T-helper 2 cell treated with Interferon-gamma antibody and Interleukin-4, amounts not matched to agents 5 μg/mL and 100 μg/mL, for 36 hours (primary cell): ENCODE measurements at regions not wholly inside any gene's neighbourhood (a gene's known extent, or its start where the extent isn't known, plus 50 kb on each side); places are given as distances from the start of the nearest gene placed in this dataset.

Experiments
- DNase-seq: peaks from one replicate; pipeline ENCODE4 v3.0.0; 2021; ENCODE audit warnings: low spot score
- H3K27ac Mint-ChIP-seq: one replicate; pipeline ENCODE4 v1.8.0; 2021; ENCODE audit warnings: mild to moderate bottlenecking, mixed read lengths
- H3K27me3 Mint-ChIP-seq: one replicate; pipeline ENCODE4 v1.8.0; 2021; ENCODE audit warnings: low read depth, mixed read lengths
- H3K36me3 Mint-ChIP-seq: one replicate; pipeline ENCODE4 v1.8.0; 2021; ENCODE audit warnings: low read depth, mixed read lengths
- H3K4me1 Mint-ChIP-seq: one replicate; pipeline ENCODE4 v1.8.0; 2021; ENCODE audit warnings: low read depth, mixed read lengths
- H3K4me3 Mint-ChIP-seq: one replicate; pipeline ENCODE4 v1.8.0; 2022; ENCODE audit warnings: mild to moderate bottlenecking, moderate library complexity, mixed read lengths
- H3K9me3 Mint-ChIP-seq: one replicate; pipeline ENCODE4 v1.8.0; 2021; ENCODE audit warnings: mixed read lengths

- no peaks in the 10 kb centered on the region for H3K36me3 Mint-ChIP-seq
- H3K27ac Mint-ChIP-seq, result no peak overlapping the region
- DNase-seq, result no peak
- no peaks in the 10 kb centered on the region for H3K27me3 Mint-ChIP-seq
- no peak overlapping the region for H3K4me3 Mint-ChIP-seq
- no peaks in the 10 kb centered on the region for H3K9me3 Mint-ChIP-seq
- no peaks in the 10 kb centered on the region for H3K4me1 Mint-ChIP-seq
Measured at GRCh38 chr2:241947004-241947350, 77.4 kb downstream of the RTP5 start.

- Mint-ChIP-seq H3K36me3 (no peaks in the 10 kb centered on the region), H3K9me3 (no peaks in the 10 kb centered on the region), H3K27ac (no peak overlapping the region), H3K4me3 (no peak overlapping the region), H3K4me1 (no peaks in the 10 kb centered on the region), H3K27me3 (no peaks in the 10 kb centered on the region)
- DNase-seq, result no peak
Measured at GRCh38 chr2:241947401-241947800, 77.9 kb downstream of the RTP5 start.

GRCh38 chr2:241947876-241948275 lies 78.3 kb downstream of the RTP5 start:
- H3K27me3 Mint-ChIP-seq, result no peaks in the 10 kb centered on the region
- no peak for DNase-seq
- H3K4me1 Mint-ChIP-seq, result no peaks in the 10 kb centered on the region
- no peak overlapping the region for H3K4me3 Mint-ChIP-seq
- H3K36me3 Mint-ChIP-seq, result no peaks in the 10 kb centered on the region
- no peak overlapping the region for H3K27ac Mint-ChIP-seq
- no peaks in the 10 kb centered on the region for H3K9me3 Mint-ChIP-seq

- no peaks in the 10 kb centered on the region for H3K4me1 Mint-ChIP-seq
- H3K27ac Mint-ChIP-seq, result no peak overlapping the region
- no peaks in the 10 kb centered on the region for H3K36me3 Mint-ChIP-seq
- no peaks in the 10 kb centered on the region for H3K27me3 Mint-ChIP-seq
- no peaks in the 10 kb centered on the region for H3K9me3 Mint-ChIP-seq
- no peak overlapping the region for H3K4me3 Mint-ChIP-seq
- no peak for DNase-seq
Measured at GRCh38 chr2:241948299-241948897, 78.9 kb downstream of the RTP5 start.

GRCh38 chr2:241948901-241949735 lies 79.6 kb downstream of the RTP5 start:
- H3K4me3 Mint-ChIP-seq, result no peak overlapping the region
- H3K9me3 Mint-ChIP-seq, result no peaks in the 10 kb centered on the region
- no peaks in the 10 kb centered on the region for H3K27me3 Mint-ChIP-seq
- no peak for DNase-seq
- H3K36me3 Mint-ChIP-seq, result no peaks in the 10 kb centered on the region
- no peak overlapping the region for H3K27ac Mint-ChIP-seq
- H3K4me1 Mint-ChIP-seq, result no peaks in the 10 kb centered on the region

- H3K27me3 Mint-ChIP-seq, result no peaks in the 10 kb centered on the region
- no peaks in the 10 kb centered on the region for H3K9me3 Mint-ChIP-seq
- H3K36me3 Mint-ChIP-seq, result no peaks in the 10 kb centered on the region
- no peak for DNase-seq
- no peak overlapping the region for H3K4me3 Mint-ChIP-seq
- H3K27ac Mint-ChIP-seq, result no peak overlapping the region
- no peaks in the 10 kb centered on the region for H3K4me1 Mint-ChIP-seq
Measured at GRCh38 chr2:241949736-241950412, 80.3 kb downstream of the RTP5 start.

- Mint-ChIP-seq H3K9me3 (no peaks in the 10 kb centered on the region), H3K36me3 (no peaks in the 10 kb centered on the region), H3K27me3 (no peaks in the 10 kb centered on the region), H3K27ac (no peak overlapping the region), H3K4me1 (no peaks in the 10 kb centered on the region), H3K4me3 (no peak overlapping the region)
- peak; percentile 28 for DNase-seq
Measured at GRCh38 chr2:241950413-241951315, 81.1 kb downstream of the RTP5 start.

- Mint-ChIP-seq H3K4me1 (no peaks in the 10 kb centered on the region), H3K27me3 (no peaks in the 10 kb centered on the region), H3K27ac (no peak overlapping the region), H3K4me3 (no peak overlapping the region), H3K36me3 (no peaks in the 10 kb centered on the region), H3K9me3 (no peaks in the 10 kb centered on the region)
- DNase-seq, result no peak
Measured at GRCh38 chr2:241951316-241951700, 81.8 kb downstream of the RTP5 start.

GRCh38 chr2:241951920-241952319 lies 82.4 kb downstream of the RTP5 start:
- Mint-ChIP-seq H3K4me3 (no peak overlapping the region), H3K27ac (no peak overlapping the region), H3K27me3 (no peaks in the 10 kb centered on the region), H3K36me3 (no peaks in the 10 kb centered on the region), H3K9me3 (no peaks in the 10 kb centered on the region), H3K4me1 (no peaks in the 10 kb centered on the region)
- DNase-seq, result no peak

- no peaks in the 10 kb centered on the region for H3K27me3 Mint-ChIP-seq
- H3K36me3 Mint-ChIP-seq, result no peaks in the 10 kb centered on the region
- no peak overlapping the region for H3K27ac Mint-ChIP-seq
Measured at GRCh38 chr2:241952816-241953215, 83.3 kb downstream of the RTP5 start.

GRCh38 chr2:241953324-241953928 lies 83.9 kb downstream of the RTP5 start:
- no peak overlapping the region for H3K27ac Mint-ChIP-seq
- H3K36me3 Mint-ChIP-seq, result no peaks in the 10 kb centered on the region
- H3K27me3 Mint-ChIP-seq, result no peaks in the 10 kb centered on the region
- H3K9me3 Mint-ChIP-seq, result no peaks in the 10 kb centered on the region
- H3K4me1 Mint-ChIP-seq, result no peaks in the 10 kb centered on the region
- no peak for DNase-seq
- H3K4me3 Mint-ChIP-seq, result no peak overlapping the region

More at GRCh38 chr2:241952816-241953215, 83.3 kb downstream of the RTP5 start:
- H3K4me3 Mint-ChIP-seq, result no peak overlapping the region
- DNase-seq, result no peak
- H3K4me1 Mint-ChIP-seq, result no peaks in the 10 kb centered on the region
- no peaks in the 10 kb centered on the region for H3K9me3 Mint-ChIP-seq

GRCh38 chr2:241956521-241957110 lies 87.1 kb downstream of the RTP5 start:
- Mint-ChIP-seq H3K9me3 (no peaks in the 10 kb centered on the region), H3K36me3 (no peaks in the 10 kb centered on the region), H3K27ac (no peak overlapping the region), H3K4me3 (no peak overlapping the region), H3K4me1 (no peaks in the 10 kb centered on the region), H3K27me3 (no peaks in the 10 kb centered on the region)
- no peak for DNase-seq

GRCh38 chr2:241957276-241957675 lies 87.7 kb downstream of the RTP5 start:
- Mint-ChIP-seq H3K4me3 (no peak overlapping the region), H3K36me3 (no peaks in the 10 kb centered on the region), H3K27ac (peak overlapping the region; percentile 47), H3K4me1 (no peaks in the 10 kb centered on the region), H3K9me3 (no peaks in the 10 kb centered on the region), H3K27me3 (no peaks in the 10 kb centered on the region)
- no peak for DNase-seq
